IPS DF 19.7 (cell line): ENCODE measurements at regions not wholly inside any gene's neighbourhood (a gene's known extent, or its start where the extent isn't known, plus 50 kb on each side); places are given as distances from the start of the nearest gene placed in this dataset.
A peak's percentile ranks its signal among the peaks of the same experiment; 100 is the strongest.
"Not testable (repeated sequence)": the region's sequence is repeated elsewhere in the genome, so short reads cannot be mapped to it uniquely, and the experiment has no call there.

ENCODE experiments used
- DNase-seq: peaks from one replicate; pipeline ENCODE4 v3.0.0-alpha.2; 2013; ENCODE audit warnings: low read depth, low spot score

DNA sequence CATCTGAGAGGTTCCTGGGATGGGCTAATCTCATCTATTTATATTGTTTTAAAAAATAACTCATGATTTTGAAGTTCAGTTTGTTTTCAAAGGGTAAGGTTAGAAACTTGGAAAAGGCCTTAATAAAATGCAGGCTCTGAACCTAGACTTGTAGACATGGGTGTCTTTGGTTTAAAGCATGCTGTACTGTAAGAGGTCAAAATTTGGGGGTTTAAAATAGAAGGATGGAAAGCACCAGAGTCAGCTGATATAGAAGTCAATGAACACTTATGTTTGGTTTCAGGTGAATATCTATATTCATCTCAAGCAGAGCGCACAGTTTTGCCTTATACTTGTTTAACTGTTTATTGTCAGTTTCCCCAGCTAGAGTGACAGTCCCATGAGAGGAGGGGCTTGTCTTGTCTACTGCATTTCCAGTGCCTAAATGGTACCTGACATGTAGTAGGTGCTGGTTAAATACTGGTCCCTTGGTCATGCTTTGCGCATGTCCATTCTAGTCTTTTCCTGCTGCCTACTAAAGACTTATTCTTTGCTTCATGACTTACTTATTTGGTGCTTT is 112.3 kb upstream of the DTNBP1 start:
- no peak for DNase-seq

GRCh38 chr6:15773806-15774410 is 111.1 kb upstream of the DTNBP1 start:
- no peak for DNase-seq

DNA sequence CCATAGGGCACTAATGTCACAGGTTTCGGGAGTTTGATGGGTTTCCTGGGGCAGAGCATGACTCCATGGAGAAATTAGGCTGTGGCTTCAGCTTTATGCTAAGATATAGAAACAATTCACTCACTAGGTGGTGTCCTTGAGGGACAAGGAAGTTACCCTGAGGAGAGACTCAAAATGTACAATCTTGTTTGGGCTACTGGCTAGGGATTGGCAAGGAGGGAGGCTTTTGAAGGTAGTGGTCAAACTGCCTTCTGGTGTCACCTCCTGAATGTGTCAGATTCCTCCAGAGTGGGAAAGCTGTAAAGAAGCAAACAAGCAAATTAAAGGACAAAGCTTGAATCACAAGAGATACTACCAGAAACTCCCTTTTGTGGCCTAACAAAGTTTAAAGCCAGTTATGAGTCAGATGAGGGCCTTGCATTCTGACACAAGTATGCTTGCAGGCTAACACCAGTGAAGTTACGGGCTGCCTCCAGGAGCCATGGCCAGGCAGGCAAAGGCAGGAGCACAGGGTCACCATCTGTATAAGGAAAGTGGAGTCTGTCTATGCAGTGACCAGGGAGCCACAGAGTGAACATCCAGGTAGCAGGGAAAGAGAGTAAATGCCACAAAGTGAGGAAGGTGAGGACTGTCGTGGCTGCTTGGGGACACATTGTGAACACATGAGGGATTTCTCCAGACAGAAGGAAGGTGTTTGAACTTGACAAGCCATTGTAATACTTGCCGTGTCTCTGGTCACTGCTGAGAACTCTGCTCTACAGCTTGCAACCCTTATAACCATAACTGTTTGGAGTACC is 107.7 kb upstream of the DTNBP1 start:
- DNase-seq: no peak

- DNase-seq: no peak
Measured at GRCh38 chr6:15769511-15770018, 106.7 kb upstream of the DTNBP1 start.

DNA sequence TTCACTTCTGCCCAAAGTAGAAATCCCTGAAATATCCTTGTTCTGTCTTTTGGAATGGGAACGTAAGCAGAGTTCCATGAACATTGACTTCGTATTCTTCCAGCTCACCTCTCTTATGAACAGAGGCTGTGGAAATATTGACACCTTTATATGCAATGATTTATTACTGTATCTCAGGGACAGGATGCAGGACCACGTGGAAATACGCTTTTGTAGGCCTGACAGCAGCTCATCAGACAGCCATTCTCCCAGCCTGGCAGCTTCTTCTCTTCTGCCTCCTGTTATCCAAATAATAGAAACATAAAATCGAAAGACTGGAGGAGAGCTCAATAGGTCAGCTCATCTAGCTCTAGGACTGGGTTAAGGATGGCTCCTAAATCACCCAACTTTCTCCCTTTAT is 106.2 kb upstream of the DTNBP1 start:
- no peak for DNase-seq

GRCh38 chr6:15763837-15764236 is 101.0 kb upstream of the DTNBP1 start:
- DNase-seq: no peak

- no peak for DNase-seq
Measured at GRCh38 chr6:15763364-15763763, 100.5 kb upstream of the DTNBP1 start.

- no peak for DNase-seq
Measured at GRCh38 chr6:15761045-15761502, 98.2 kb upstream of the DTNBP1 start.

DNA sequence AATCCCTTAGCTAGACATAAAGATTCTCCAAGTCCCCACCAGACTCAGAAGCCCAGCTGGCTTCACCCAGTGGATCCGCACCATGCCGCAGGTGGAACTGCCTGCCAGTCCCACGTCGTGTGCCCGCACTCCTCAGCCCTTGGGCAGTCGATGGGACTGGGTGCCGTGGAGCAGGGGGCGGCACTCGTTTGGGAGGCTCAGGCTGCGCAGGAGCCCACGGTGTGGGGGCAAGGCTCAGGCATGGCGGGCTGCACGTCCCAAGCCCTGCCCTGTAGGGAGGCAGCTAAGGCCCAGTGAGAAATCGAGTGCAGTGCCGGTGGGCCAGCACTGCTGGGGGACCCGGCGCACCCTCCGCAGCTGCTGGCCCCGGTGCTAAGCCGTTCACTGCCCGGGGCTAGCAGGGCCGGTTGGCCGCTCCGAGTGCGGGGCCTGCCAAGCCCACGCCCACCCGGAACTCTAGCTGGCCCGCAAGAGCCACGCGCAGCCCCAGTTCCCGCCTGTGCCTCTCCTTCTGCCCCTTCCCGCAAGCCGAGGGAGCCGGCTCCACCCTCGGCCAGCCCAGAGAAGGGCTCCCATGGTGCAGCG is 95.9 kb upstream of the DTNBP1 start:
- no peak for DNase-seq

DNA sequence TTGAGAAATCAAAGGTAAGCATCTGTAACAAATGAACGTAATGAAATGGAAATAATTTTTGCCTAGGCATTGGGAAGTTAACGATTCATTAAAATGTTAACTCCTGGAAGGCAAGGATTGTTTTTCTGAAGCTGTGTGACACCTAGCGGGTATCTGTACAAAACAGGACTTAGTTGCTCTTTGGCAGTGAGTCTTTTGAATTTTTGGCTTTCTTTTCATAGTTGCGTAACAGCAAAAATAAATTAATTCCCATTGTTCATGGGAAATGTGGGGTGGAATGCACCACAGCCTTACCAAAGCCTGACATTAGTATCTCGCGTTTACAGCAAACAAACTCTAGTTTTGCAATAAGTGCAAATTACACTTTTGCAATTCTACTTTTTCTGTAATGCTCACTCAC is 92.7 kb upstream of the DTNBP1 start:
- DNase-seq: no peak

DNA sequence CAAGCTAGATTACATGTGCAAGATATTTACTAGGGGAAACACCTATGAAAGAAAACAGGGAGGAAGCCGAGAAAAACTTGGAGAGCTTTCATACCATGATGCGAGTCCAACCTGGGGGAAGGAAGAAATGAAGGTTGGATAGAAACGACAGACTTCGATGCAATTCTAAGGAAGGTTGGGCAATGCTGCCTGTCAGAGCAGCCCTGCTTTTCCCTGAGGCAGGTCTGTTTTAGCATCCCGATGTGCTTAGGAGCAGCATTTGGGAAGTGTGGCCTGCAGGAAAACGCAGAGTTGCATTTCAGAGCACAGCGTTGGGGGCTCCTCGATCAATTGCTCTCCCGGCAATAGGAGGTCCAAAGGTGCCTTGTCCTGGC is 91.9 kb upstream of the DTNBP1 start:
- no peak for DNase-seq

GRCh38 chr6:15754035-15754705 is 91.3 kb upstream of the DTNBP1 start:
- peak; percentile 50 for DNase-seq

- no peak for DNase-seq
Measured at GRCh38 chr6:15752820-15753219, 90.0 kb upstream of the DTNBP1 start.

DNA sequence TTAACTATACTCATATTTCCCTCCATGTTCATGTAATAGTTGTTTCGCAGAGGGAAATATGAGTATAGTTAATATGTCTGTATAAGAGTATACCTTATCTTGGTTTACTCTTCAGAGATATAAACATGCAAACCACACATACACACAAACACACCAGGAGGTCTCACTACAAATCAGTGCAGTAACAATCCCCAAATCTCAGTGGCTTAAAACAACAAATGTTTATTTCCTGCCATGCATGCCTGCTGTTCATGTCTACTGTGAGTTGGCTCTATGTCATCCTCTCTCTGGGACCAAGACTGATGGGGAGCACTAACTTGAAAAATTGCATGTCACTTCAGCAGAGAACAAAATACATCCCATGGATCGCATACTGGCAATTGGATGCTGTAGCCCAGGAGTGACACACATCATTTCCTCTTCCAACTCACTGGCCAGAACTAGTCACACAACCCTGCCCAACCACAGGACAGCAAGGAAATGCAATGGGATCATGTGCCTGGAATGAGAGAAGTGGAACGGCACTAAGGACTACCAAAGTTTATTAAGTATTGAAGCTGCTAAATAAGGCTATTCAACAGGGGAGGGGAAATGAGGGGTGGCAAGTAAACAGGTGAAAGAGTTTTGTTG is 89.0 kb upstream of the DTNBP1 start:
- DNase-seq: no peak

DNA sequence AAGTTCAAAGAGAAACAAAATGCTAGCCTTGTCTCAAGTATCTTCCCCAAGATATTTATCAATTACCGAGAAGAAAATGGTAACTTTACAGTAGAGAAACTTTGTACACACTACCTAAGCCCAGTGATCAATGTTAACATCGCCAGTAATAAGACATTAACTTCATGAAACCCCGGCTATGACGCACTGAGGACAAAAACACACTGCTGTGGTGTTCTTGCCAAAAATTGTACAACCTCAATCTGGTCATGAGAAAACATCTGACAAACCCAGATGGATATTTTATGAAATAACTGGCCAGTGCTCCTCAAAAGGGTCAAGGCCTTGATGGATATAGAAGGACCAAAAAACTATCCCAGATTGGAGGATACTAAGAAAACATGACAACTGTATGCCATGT is 85.5 kb upstream of the DTNBP1 start:
- DNase-seq: no peak

- no peak for DNase-seq
Measured at GRCh38 chr6:15747354-15747883, 84.6 kb upstream of the DTNBP1 start.

DNA sequence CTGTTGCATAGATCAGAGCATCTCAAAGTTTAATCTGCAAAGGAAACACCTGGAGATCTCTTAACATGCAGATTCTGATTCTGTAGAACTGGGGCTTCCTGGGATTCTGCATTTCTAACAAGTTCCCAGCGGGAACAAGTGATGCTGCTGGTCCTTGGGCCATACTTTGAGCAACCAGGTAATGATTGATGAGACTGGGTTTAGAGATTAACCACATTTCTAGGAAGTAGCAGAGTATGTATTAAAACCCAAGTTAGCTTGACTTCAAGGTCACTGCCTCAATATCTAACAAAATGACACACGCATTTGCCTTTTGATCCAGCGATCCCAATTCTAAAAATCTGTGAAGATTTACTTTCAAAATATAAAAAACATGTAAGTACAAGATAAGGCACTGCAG is 83.0 kb upstream of the DTNBP1 start:
- no peak for DNase-seq

DNA sequence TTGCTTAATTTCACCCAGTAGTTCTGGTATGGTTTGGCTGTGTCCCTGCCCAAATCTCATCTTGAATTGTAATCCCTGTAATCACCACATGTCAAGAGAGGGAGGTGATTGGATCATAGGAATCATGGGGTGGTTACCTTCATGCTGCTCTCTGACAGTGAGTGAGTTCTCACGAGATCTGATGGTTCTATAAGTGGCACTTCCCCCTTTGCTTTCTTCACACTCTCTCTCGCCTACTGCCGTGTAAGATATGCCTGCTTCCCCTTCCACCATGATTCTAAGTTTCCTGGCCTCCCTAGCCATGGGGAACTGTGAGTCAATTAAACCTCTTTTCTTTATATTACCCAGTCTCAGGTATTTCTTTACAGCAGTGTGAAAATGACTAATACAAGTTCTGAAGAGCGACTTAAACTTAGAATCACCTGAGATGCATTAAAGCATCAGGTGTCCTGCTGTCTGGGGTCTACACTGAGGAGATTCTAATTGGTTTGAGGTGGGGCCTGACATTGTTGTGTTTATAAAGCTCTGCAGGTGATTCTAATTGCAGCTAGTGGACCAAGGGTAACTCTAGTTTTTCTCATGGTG is 82.1 kb upstream of the DTNBP1 start:
- DNase-seq: peak; percentile 33

GRCh38 chr6:15742013-15742412 is 79.2 kb upstream of the DTNBP1 start:
- DNase-seq: not testable (repeated sequence)

- no peak for DNase-seq
Measured at GRCh38 chr6:15741405-15741804, 78.6 kb upstream of the DTNBP1 start.

- no peak for DNase-seq
Measured at GRCh38 chr6:15739867-15740266, 77.0 kb upstream of the DTNBP1 start.
